ENCODE measurements at regions not wholly inside any gene's neighbourhood (a gene's known extent, or its start where the extent isn't known, plus 50 kb on each side); places are given as distances from the start of the nearest gene placed in this dataset.
"Not testable (repeated sequence)": the region's sequence is repeated elsewhere in the genome, so short reads cannot be mapped to it uniquely, and the experiment has no call there.

GRCh38 chr7:68730194-68730593, 868.1 kb upstream of the AUTS2 start:
- DNase-seq, result no peak

- DNase-seq, result no peak
These were observed 867.3 kb upstream of the AUTS2 start for GRCh38 chr7:68730964-68731363.

- DNase-seq, result no peak
These were observed 864.8 kb upstream of the AUTS2 start for GRCh38 chr7:68733219-68734153.

- DNase-seq, result no peak
These were observed 863.8 kb upstream of the AUTS2 start for GRCh38 chr7:68734431-68734830.

DNA sequence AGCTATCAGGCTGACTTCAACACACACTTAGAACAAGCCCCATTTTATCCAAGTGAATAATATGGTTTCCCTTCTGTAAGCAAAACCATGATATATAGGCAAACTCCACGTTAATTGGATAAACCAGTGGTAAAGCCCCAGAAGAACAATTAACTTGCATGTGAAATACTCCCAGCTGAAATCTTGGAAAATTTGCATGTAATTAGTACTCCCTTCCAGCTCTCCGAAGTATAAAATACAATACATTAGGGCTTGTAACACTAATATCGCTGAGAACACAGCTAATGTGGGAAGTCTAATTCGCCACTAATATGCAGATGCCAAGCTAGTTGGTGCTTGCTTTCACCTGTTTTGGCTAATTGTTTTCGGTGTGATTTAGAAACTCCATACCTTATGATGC, 859.0 kb upstream of the AUTS2 start:
- DNase-seq, result no peak

- no peak for DNase-seq
These were observed 854.2 kb upstream of the AUTS2 start for GRCh38 chr7:68744036-68744435.

- no peak for DNase-seq
These were observed 849.1 kb upstream of the AUTS2 start for GRCh38 chr7:68748934-68749900.

DNA sequence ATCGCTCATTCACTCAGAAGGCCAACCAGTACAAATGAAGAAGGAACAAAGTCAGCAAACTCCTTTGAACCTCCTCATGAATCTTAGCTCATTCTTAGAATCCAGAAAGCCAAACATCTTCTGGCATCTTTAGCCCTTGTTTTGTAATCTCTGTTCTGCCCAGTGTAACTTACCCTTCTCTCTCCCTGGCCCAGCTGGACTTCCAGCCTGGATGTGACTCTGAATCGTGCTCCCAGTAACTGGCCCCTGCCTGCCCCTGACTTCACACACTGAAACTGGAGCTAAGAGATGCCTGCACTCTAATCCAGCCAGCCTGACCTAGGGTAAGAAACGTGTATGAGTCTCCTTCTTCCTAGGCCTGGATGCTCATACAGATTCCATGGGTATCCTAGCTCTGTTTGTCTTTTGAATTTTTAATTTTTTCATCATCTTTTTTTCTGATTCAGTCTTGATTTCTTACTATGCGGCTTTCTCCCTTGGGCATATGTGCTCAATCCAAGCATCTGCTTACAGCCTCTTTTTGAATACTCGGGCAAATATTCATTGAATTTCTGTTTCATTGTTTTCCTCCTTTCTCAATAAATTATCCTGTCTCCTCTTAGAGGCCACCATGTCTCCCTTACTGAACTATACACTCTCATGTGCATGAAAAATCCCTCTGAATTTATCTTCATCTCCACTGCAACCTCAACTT, 845.6 kb upstream of the AUTS2 start:
- no peak for DNase-seq

DNA sequence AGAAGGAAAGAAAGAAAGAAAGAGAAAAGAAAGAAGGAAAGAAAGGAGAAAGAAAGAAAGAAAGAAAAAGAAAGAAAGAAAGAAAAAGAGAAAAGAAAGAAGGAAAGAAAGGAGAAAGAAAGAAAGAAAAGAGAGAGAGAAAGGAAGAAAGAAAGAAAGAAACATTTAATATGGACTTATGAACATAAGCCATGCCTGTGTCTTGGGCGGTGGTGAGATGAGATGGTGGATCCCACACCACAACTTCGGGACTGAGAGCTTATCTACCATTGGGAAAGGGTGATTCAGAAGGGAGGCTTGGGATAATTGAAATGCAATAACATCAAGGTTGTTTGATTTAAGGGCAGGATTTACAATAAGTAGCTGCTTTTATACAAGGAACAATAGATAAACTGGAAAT, 843.9 kb upstream of the AUTS2 start:
- DNase-seq, result no peak

GRCh38 chr7:68756986-68757495, 841.2 kb upstream of the AUTS2 start:
- DNase-seq, result no peak

- no peak for DNase-seq
These were observed 837.7 kb upstream of the AUTS2 start for GRCh38 chr7:68760556-68760955.

GRCh38 chr7:68767462-68767861, 830.8 kb upstream of the AUTS2 start:
- DNase-seq, result no peak

- no peak for DNase-seq
These were observed 827.6 kb upstream of the AUTS2 start for GRCh38 chr7:68770649-68771048.

DNA sequence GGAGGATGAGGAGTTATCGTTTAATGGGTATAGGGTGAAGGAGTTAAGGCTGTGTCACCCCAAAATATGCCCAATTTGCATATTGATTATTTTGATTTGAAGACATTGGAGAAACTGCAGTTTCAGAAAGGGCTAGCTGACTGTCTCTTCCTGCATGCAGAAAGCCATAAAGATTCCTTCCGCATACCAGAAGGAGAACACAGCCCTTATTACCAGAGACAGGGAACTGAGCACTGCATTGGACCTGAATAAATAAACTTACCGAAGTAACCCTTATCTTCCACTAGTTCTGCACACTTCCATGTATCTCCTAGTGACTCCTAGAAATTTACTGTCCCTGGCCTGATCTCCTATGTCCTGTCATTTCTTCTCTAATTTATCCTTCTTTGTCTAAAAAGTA, 821.9 kb upstream of the AUTS2 start:
- no peak for DNase-seq

DNA sequence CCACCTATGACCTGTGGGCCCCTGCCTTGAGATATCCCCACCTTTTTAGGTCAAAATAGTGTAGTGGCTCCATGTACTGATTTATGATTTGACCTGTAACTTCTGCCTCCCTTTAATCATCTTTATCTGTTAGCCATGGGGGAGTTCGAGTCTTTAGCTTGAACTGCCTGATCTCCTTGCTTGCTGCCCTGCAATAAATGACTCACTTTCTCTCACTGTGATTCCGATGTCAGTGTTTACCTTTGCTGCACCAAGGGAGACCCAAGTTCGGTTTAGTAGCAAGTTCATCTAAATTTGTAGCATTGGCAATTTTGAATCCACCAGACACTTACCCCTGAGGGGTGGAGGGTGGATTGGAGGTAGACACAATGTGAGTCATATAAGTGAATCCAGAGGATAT, 814.6 kb upstream of the AUTS2 start:
- no peak for DNase-seq

DNA sequence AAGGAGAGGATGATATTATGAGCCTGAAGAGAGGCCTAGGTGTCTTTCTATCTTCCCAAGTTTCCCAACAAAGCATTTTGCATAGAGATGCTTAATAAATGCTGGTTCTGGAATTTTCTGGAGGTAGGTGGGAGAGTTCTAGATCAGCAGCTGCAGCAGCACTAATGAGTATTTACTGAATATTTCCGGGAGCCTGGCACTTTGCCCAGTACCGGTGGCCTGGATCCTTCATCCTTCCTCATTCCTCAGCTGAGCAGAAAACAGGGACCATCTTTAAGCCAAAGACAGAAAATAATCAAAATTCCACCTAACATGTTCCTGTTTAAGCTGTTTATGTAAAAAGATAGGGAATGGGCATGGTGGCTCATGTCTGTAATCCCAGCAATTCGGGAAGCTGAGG, 813.2 kb upstream of the AUTS2 start:
- DNase-seq, result no peak

GRCh38 chr7:68787566-68787965, 810.7 kb upstream of the AUTS2 start:
- no peak for DNase-seq

DNA sequence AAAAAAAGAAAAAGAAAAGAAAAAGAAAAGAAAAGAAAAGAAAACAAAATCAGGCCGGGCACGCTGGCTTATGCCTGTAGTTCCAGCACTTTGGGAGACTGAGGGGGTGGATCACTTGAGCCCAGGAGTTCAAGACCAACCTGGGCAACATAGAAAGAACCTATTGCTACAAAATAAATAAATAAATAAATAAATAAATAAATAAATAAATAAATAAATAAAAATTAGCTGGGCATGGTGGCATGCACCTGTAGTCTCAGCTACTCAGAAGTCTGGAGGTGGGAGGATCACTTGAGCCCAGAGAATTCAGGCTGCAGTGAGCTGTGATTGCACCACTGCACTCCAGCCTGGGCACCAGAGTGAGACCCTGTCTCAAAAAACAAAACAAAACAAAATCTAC, 809.7 kb upstream of the AUTS2 start:
- DNase-seq, result not testable (repeated sequence)

- no peak for DNase-seq
These were observed 808.7 kb upstream of the AUTS2 start for GRCh38 chr7:68789597-68789996.

- DNase-seq, result no peak
These were observed 805.9 kb upstream of the AUTS2 start for GRCh38 chr7:68792351-68792750.

GRCh38 chr7:68793513-68793912, 804.8 kb upstream of the AUTS2 start:
- DNase-seq, result no peak

DNA sequence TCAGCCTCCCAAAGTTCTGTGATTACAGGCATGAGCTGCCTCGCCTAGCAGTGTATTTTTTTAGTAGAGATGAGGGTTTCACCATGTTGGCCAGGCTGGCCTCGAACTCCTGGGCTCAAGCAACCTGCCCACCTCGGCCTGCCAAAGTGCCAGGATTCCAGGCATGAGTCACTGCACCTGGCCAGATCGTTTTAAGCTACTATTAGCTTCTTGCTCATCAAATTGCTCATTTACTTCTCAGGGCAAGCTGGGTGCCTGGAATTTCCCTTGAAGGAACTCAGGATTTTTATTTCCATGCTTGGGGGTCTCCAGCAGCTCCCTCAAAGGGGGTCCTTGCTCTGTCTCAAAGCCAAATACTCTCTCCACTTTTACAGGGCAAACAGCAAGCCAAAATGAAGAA, 798.0 kb upstream of the AUTS2 start:
- no peak for DNase-seq

- DNase-seq, result no peak
These were observed 793.1 kb upstream of the AUTS2 start for GRCh38 chr7:68805159-68805558.

Data from NK-92 treated with Interleukin-12 subunit alpha and Interleukin-12 subunit beta, amount 100 ng/mL, for 24 hours (cell line).